ENCODE measurements at regions not wholly inside any gene's neighbourhood (a gene's known extent, or its start where the extent isn't known, plus 50 kb on each side); places are given as distances from the start of the nearest gene placed in this dataset.
"Not testable (repeated sequence)": the region's sequence is repeated elsewhere in the genome, so short reads cannot be mapped to it uniquely, and the experiment has no call there.

GRCh38 chr3:56929809-56930615, 128.3 kb upstream of the ARHGEF3 start:
- TF ChIP-seq CTCF (conservative IDR thresholded peaks at IDR 0.05; ENCODE audit: low read depth, low read length): no peak
- no peak for DNase-seq (ENCODE audit: low read depth)
- no peak overlapping the region for H3K4me3 ChIP-seq (ENCODE audit: low read depth, low read length)

GRCh38 chr3:56928379-56929068, 126.8 kb upstream of the ARHGEF3 start:
- no peak overlapping the region for H3K4me3 ChIP-seq (ENCODE audit: low read depth, low read length)
- DNase-seq (ENCODE audit: low read depth): no peak
- no peak for TF ChIP-seq CTCF (conservative IDR thresholded peaks at IDR 0.05; ENCODE audit: low read depth, low read length)

GRCh38 chr3:56927855-56928254, 126.1 kb upstream of the ARHGEF3 start:
- no peak for DNase-seq (ENCODE audit: low read depth)
- H3K4me3 ChIP-seq (ENCODE audit: low read depth, low read length): no peak overlapping the region
- TF ChIP-seq CTCF (conservative IDR thresholded peaks at IDR 0.05; ENCODE audit: low read depth, low read length): no peak

- TF ChIP-seq CTCF (conservative IDR thresholded peaks at IDR 0.05; ENCODE audit: low read depth, low read length): no peak
- no peak overlapping the region for H3K4me3 ChIP-seq (ENCODE audit: low read depth, low read length)
- DNase-seq (ENCODE audit: low read depth): no peak
Measured at GRCh38 chr3:56926947-56927282, 125.2 kb upstream of the ARHGEF3 start.

GRCh38 chr3:56926243-56926946, 124.6 kb upstream of the ARHGEF3 start:
- peak; percentile 23 for TF ChIP-seq CTCF (conservative IDR thresholded peaks at IDR 0.05; ENCODE audit: low read depth, low read length)
- no peak overlapping the region for H3K4me3 ChIP-seq (ENCODE audit: low read depth, low read length)
- DNase-seq (ENCODE audit: low read depth): peak; percentile 38

- not testable (repeated sequence) for H3K4me3 ChIP-seq (ENCODE audit: low read depth, low read length); DNase-seq (ENCODE audit: low read depth)
Measured at GRCh38 chr3:56924700-56925099, 123.0 kb upstream of the ARHGEF3 start.

GRCh38 chr3:56923526-56924224, 121.9 kb upstream of the ARHGEF3 start:
- H3K4me3 ChIP-seq (ENCODE audit: low read depth, low read length): no peak overlapping the region
- peak; percentile 50 for DNase-seq (ENCODE audit: low read depth)
- TF ChIP-seq CTCF (conservative IDR thresholded peaks at IDR 0.05; ENCODE audit: low read depth, low read length): no peak

Measured in epithelial cell of proximal tubule (primary cell).